ENCODE measurements at regions not wholly inside any gene's neighbourhood (a gene's known extent, or its start where the extent isn't known, plus 50 kb on each side); places are given as distances from the start of the nearest gene placed in this dataset.

DNA sequence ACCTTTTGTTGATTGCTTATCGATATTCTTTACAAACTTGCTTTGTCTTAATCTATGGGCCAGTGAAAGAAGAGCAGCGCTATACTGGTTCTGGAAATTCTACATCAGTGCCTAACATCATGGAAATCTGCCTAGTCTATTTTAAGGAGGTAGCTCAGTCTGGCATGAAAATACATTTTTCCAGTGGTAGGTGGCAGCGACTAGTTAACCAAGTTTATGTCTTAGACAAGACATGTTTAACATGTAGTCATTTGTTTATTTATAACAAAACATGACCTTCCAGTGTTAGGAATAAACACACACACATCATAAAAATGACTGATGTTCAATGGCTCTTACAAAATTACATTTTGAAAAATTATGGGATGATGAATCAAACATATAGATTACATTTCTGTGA, 336.0 kb upstream of the SOX5 start:
- WGBS, 2 donors, result 77 to 83% methylated on average over 3 of the region's 3 CpGs
- Histone ChIP-seq H3K9me3 (no peaks in the 10 kb centered on the region), H3K4me1 (no peaks in the 10 kb centered on the region), H3K27ac (no peak overlapping the region), H3K4me3 (no peak overlapping the region), H3K27me3 (no peaks in the 10 kb centered on the region), H3K36me3 (no peaks in the 10 kb centered on the region)
- TF ChIP-seq POLR2A (IDR thresholded peaks at IDR 0.05), result no peak
- no peak for TF ChIP-seq EP300 (IDR thresholded peaks at IDR 0.05)
- no peak for ATAC-seq (ENCODE audit: low FRiP score in 2 of 2)
- DNase-seq, result no peak

- H3K27ac ChIP-seq, result no peak overlapping the region
- H3K36me3 ChIP-seq, result no peaks in the 10 kb centered on the region
- no peak overlapping the region for H3K4me3 ChIP-seq
- DNase-seq, result no peak
- no peaks in the 10 kb centered on the region for H3K27me3 ChIP-seq
- H3K4me1 ChIP-seq, result peaks cover 0 to 6% (median 2%) of the 10 kb centered on the region in 4 donors
- no peaks in the 10 kb centered on the region for H3K9me3 ChIP-seq
- WGBS, 2 donors, result 87 to 88% methylated on average over 5 of the region's 5 CpGs
- TF ChIP-seq POLR2A (IDR thresholded peaks at IDR 0.05), result no peak
- TF ChIP-seq EP300 (IDR thresholded peaks at IDR 0.05), result no peak
- TF ChIP-seq POLR2AphosphoS5 (IDR thresholded peaks at IDR 0.05), result no peak
- no peak for TF ChIP-seq CTCF (IDR thresholded peaks at IDR 0.05)
- ATAC-seq (ENCODE audit: low FRiP score in 2 of 2), result no peak
Measured at GRCh38 chr12:24281341-24281740, 331.9 kb upstream of the SOX5 start.

GRCh38 chr12:24280056-24280842, 330.8 kb upstream of the SOX5 start:
- DNase-seq (no peak), ATAC-seq (ENCODE audit: low FRiP score in 2 of 2) (no peak)
- TF ChIP-seq POLR2AphosphoS5 (IDR thresholded peaks at IDR 0.05) (no peak), POLR2A (IDR thresholded peaks at IDR 0.05) (no peak), CTCF (IDR thresholded peaks at IDR 0.05) (no peak), EP300 (IDR thresholded peaks at IDR 0.05) (no peak)
- Histone ChIP-seq H3K4me1 (peaks cover 0 to 6% (median 2%) of the 10 kb centered on the region in 4 donors), H3K36me3 (no peaks in the 10 kb centered on the region), H3K27ac (no peak overlapping the region), H3K9me3 (no peaks in the 10 kb centered on the region), H3K4me3 (no peak overlapping the region), H3K27me3 (no peaks in the 10 kb centered on the region)
- WGBS, 2 donors, result 29 to 30% methylated on average over 6 of the region's 6 CpGs

DNA sequence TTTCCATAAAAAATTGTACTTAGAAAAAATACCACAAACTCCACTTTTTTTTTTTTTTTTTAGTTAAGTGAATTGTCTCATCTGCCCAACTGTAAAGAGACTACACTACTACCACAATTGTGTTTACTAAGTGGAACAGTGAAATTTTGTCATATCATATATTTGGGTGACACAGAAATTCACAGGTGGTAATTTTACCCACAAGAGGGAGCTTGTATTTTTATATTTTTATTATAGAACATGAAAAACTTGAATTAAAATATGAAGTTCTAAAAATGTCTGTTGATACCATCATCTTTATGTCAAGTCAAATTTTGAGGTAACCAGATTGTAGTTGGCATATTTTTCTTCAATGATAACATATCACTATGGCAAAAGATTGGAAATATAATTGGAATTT, 329.4 kb upstream of the SOX5 start:
- peaks cover 0 to 6% (median 2%) of the 10 kb centered on the region in 4 donors for H3K4me1 ChIP-seq
- H3K9me3 ChIP-seq, result no peaks in the 10 kb centered on the region
- ATAC-seq (ENCODE audit: low FRiP score in 2 of 2), result no peak
- TF ChIP-seq POLR2A (IDR thresholded peaks at IDR 0.05) (no peak), POLR2AphosphoS5 (IDR thresholded peaks at IDR 0.05) (no peak), CTCF (IDR thresholded peaks at IDR 0.05) (no peak), EP300 (IDR thresholded peaks at IDR 0.05) (no peak)
- H3K27me3 ChIP-seq, result no peaks in the 10 kb centered on the region
- H3K36me3 ChIP-seq, result no peaks in the 10 kb centered on the region
- DNase-seq, result no peak
- no peak overlapping the region for H3K4me3 ChIP-seq
- H3K27ac ChIP-seq, result no peak overlapping the region

GRCh38 chr12:24270965-24271364, 321.5 kb upstream of the SOX5 start:
- Histone ChIP-seq H3K27ac (no peak overlapping the region), H3K36me3 (no peaks in the 10 kb centered on the region)
- 61 to 67% methylated on average over 2 of the region's 2 CpGs for WGBS, 2 donors

GRCh38 chr12:24270464-24270863, 321.0 kb upstream of the SOX5 start:
- no peaks in the 10 kb centered on the region for H3K4me1 ChIP-seq
- no peaks in the 10 kb centered on the region for H3K27me3 ChIP-seq
- H3K27ac ChIP-seq, result no peak overlapping the region
- 74 to 77% methylated on average over 1 of the region's 1 CpG for WGBS, 2 donors
- DNase-seq (no peak), ATAC-seq (ENCODE audit: low FRiP score in 2 of 2) (no peak)
- TF ChIP-seq CTCF (IDR thresholded peaks at IDR 0.05), result no peak
- TF ChIP-seq POLR2A (IDR thresholded peaks at IDR 0.05), result no peak
- no peak overlapping the region for H3K4me3 ChIP-seq
- no peaks in the 10 kb centered on the region for H3K9me3 ChIP-seq
- H3K36me3 ChIP-seq, result no peaks in the 10 kb centered on the region

More at GRCh38 chr12:24270965-24271364, 321.5 kb upstream of the SOX5 start:
- DNase-seq (no peak), ATAC-seq (ENCODE audit: low FRiP score in 2 of 2) (no peak)
- Histone ChIP-seq H3K4me1 (no peaks in the 10 kb centered on the region), H3K4me3 (no peak overlapping the region), H3K27me3 (no peaks in the 10 kb centered on the region), H3K9me3 (no peaks in the 10 kb centered on the region)
- TF ChIP-seq EP300 (IDR thresholded peaks at IDR 0.05), result no peak

Data from upper lobe of left lung (tissue), 6 donors.